ENCODE measurements at regions not wholly inside any gene's neighbourhood (a gene's known extent, or its start where the extent isn't known, plus 50 kb on each side); places are given as distances from the start of the nearest gene placed in this dataset.

- TF ChIP-seq EZH2 (IDR thresholded peaks at IDR 0.05) (no peak), CTCF (IDR thresholded peaks at IDR 0.05 in 2 of 3, conservative IDR thresholded peaks at IDR 0.05 in 1 of 3; ENCODE audit: borderline replicate concordance in 1 of 3, insufficient read depth in 1 of 3, low read depth in 2 of 3, low read length in 2 of 3) (no peak), REST (IDR thresholded peaks at IDR 0.05; ENCODE audit: low read depth) (no peak), POLR2AphosphoS5 (IDR thresholded peaks at IDR 0.05; ENCODE audit: low read depth, low read length) (no peak)
Observed at GRCh38 chr3:168817177-168817576, 721.5 kb upstream of the GOLIM4 start.
